UCSD-AML1 (cell line): ENCODE measurements at regions not wholly inside any gene's neighbourhood (a gene's known extent, or its start where the extent isn't known, plus 50 kb on each side); places are given as distances from the start of the nearest gene placed in this dataset.
A peak's percentile ranks its signal among the peaks of the same experiment; 100 is the strongest.
"Not testable (repeated sequence)": the region's sequence is repeated elsewhere in the genome, so short reads cannot be mapped to it uniquely, and the experiment has no call there.

Experiments used
- DNase-seq: peaks from one replicate; lab custom pipeline; 2025; ENCODE audit not compliant: unreplicated experiment; lab: John Stamatoyannopoulos, UW

GRCh38 chr13:52324831-52325230, 81.1 kb downstream of the THSD1 start:
- DNase-seq, result not testable (repeated sequence)

- DNase-seq, result no peak
Observed at GRCh38 chr13:52319876-52320275, 86.1 kb downstream of the THSD1 start.

- not testable (repeated sequence) for DNase-seq
Observed at GRCh38 chr13:52309833-52310232, 96.1 kb downstream of the THSD1 start.

GRCh38 chr13:52306336-52306735, 99.6 kb downstream of the THSD1 start:
- DNase-seq, result not testable (repeated sequence)

- DNase-seq, result not testable (repeated sequence)
Observed at GRCh38 chr13:52303098-52303497, 102.9 kb downstream of the THSD1 start.

- not testable (repeated sequence) for DNase-seq
Observed at GRCh38 chr13:52302688-52303087, 103.3 kb downstream of the THSD1 start.

GRCh38 chr13:52301810-52302400, 104.1 kb downstream of the THSD1 start:
- not testable (repeated sequence) for DNase-seq

- DNase-seq, result not testable (repeated sequence)
Observed at GRCh38 chr13:52298079-52298661, 107.8 kb downstream of the THSD1 start.

GRCh38 chr13:52288891-52289290, 117.1 kb downstream of the THSD1 start:
- DNase-seq, result not testable (repeated sequence)

- not testable (repeated sequence) for DNase-seq
Observed at GRCh38 chr13:52281387-52281786, 122.0 kb upstream of the NEK3 start.

GRCh38 chr13:52279408-52279807, 120.0 kb upstream of the NEK3 start:
- not testable (repeated sequence) for DNase-seq

GRCh38 chr13:52254299-52254698, 94.9 kb upstream of the NEK3 start:
- DNase-seq, result not testable (repeated sequence)

GRCh38 chr13:52240752-52241151, 81.4 kb upstream of the NEK3 start:
- DNase-seq, result not testable (repeated sequence)

GRCh38 chr13:52235900-52236595, 76.7 kb upstream of the NEK3 start:
- DNase-seq, result peak; percentile 22

- DNase-seq, result not testable (repeated sequence)
Observed at GRCh38 chr13:52234928-52235327, 75.5 kb upstream of the NEK3 start.

GRCh38 chr13:52223063-52223462, 63.7 kb upstream of the NEK3 start:
- not testable (repeated sequence) for DNase-seq

GRCh38 chr13:52213920-52214319, 54.5 kb upstream of the NEK3 start:
- not testable (repeated sequence) for DNase-seq

GRCh38 chr13:52212886-52213285, 53.5 kb upstream of the NEK3 start:
- DNase-seq, result not testable (repeated sequence)

GRCh38 chr13:52211416-52211776, 52.0 kb upstream of the NEK3 start:
- not testable (repeated sequence) for DNase-seq

GRCh38 chr13:52210564-52211415, 51.4 kb upstream of the NEK3 start:
- DNase-seq, result not testable (repeated sequence)
